Cardiac fibroblast (primary cell): ENCODE measurements at regions not wholly inside any gene's neighbourhood (a gene's known extent, or its start where the extent isn't known, plus 50 kb on each side); places are given as distances from the start of the nearest gene placed in this dataset.

Experiments
- DNase-seq, 2 donors: peaks; one replicate each; pipeline versions ENCODE4 v3.0.0 to v3.0.0-alpha.2; 2010; ENCODE audit warnings: low read depth in 2 of 2
- H3K4me3 ChIP-seq, 2 donors: replicated peaks in 1 of 2; 1 replicate in 1 of 2; 2 replicates in 1 of 2; pipeline ENCODE4 v1.5.1; 2011; ENCODE audit warnings: low read depth in 2 of 2, low read length in 2 of 2, mild to moderate bottlenecking in 2 of 2, moderate library complexity in 1 of 2
- TF ChIP-seq, protein P1 (sequence below): IDR thresholded peaks from one replicate; pipeline ENCODE4 v1.5.1; 2011; ENCODE audit warnings: low read depth, mild to moderate bottlenecking, low read length, inconsistent platforms

DNA sequence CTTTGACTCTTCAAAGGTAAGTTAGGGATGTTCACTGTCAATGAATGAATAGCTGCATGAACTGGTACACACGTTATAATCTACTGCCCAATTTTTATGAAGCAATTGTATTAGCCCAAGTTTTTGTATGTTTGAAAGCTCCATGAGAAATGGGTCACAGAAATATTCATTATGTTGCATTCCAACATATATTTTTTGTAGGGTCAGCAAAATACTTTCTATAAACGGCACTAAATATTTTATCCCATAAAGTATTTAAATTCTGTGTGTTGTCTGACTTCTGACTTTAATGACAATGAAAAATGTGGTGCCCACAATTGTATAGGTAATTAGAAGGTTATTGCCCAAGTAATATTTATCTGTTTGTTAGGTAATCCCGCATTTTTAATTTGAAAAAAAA, 466.0 kb downstream of the FAT4 start:
- DNase-seq, result no peak
- TF ChIP-seq, protein P1, sequence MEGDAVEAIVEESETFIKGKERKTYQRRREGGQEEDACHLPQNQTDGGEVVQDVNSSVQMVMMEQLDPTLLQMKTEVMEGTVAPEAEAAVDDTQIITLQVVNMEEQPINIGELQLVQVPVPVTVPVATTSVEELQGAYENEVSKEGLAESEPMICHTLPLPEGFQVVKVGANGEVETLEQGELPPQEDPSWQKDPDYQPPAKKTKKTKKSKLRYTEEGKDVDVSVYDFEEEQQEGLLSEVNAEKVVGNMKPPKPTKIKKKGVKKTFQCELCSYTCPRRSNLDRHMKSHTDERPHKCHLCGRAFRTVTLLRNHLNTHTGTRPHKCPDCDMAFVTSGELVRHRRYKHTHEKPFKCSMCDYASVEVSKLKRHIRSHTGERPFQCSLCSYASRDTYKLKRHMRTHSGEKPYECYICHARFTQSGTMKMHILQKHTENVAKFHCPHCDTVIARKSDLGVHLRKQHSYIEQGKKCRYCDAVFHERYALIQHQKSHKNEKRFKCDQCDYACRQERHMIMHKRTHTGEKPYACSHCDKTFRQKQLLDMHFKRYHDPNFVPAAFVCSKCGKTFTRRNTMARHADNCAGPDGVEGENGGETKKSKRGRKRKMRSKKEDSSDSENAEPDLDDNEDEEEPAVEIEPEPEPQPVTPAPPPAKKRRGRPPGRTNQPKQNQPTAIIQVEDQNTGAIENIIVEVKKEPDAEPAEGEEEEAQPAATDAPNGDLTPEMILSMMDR, result no peak
- H3K4me3 ChIP-seq, result no peak overlapping the region

DNA sequence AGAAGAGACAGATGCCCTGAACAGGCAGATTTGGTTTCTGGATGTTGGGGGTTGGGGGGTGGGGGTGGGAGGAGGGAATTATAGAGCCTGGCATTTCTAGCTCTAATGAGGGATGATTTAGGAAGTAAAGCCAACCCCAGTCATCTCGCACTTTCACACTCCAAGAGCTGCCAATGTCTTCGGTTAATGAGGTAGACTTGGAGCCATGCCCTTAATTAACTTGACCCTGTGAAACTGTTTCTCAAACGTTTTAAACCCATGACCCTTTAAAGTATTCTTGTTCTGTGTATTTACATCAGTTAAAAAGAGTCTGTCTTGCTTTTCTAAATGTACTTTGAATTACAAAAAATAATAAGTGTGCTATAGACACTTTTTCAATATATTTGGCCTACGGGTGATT, 466.9 kb downstream of the FAT4 start:
- H3K4me3 ChIP-seq, result no peak overlapping the region
- no peak for DNase-seq
- TF ChIP-seq, protein P1, result no peak

DNA sequence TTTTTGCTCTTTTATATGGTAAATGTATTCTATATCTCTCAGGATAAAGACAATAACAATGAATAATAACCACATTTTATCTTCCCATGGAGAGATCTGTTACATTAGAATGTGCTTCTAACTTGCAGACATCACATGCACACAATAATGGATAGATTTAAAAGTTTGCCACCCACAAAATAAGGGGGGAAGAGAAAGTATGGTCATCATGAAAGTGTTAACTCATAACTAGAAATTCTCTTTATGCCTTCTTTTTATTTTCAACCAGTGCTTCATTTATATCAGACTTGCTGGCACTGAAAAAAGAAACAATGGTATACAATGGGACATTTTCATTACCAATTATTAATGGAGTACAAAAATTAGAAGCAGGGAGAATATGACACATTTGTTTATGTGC, 470.0 kb downstream of the FAT4 start:
- no peak overlapping the region for H3K4me3 ChIP-seq
- DNase-seq, result no peak
- TF ChIP-seq, protein P1, result no peak

DNA sequence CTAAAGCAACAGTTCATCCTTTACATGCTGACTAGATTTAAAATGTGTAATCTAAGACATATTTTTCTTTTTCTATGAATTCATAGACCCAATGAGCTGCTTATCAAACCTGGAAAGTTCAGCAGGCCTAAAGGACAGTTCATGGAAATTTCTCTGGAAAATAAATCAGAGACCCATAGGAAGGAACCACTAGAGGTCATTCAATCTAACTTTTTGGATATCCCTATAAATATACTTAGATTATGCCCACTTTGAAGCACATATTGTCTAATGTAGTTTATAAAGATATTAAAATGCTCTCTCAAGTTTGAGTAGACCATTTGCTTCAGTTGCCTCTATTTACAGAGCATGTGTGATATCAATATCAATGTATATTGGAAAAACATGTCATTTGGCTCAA, 473.0 kb downstream of the FAT4 start:
- H3K4me3 ChIP-seq, result no peak overlapping the region
- TF ChIP-seq, protein P1, result no peak
- DNase-seq, result no peak

DNA sequence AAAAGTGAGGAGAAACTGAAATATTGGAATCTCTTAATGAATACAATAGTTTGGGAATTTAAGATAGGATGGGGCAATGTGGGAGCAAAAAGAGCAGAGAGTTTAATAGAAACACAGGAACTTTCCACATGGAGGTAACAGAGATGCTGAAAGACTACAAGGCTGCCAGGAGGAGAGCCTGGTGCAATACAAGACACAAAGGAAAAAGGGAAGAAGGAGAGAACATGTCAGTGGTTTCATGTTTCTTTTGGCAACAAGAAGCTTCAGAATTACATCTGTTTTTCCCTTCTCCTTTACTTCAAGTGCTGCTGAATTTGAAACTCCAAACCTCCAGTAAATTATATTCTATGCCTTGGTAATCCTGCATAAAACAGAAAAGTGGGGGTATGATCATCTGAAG, 474.3 kb downstream of the FAT4 start:
- peak in 1 of 2 donors; percentile 5 for DNase-seq
- TF ChIP-seq, protein P1, result no peak
- H3K4me3 ChIP-seq, result no peak overlapping the region

DNA sequence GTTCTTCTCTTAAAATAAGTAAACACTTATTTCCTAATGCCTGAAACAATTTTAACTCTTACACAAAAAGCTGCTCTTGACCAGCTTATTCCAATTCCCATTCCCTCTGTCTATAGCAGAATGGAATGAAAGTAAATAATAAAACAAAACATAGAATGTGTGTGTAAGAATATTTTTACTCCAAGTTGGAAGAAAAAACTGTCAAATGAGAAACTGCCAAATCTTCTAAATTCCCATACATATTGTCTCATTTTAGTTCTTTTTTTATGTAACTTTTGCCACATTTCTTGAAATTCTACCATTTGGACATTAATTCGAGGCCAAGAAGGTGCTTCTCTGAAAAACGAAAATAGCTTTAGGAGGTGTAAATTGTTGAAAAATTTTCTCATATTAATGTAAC, 477.1 kb downstream of the FAT4 start:
- H3K4me3 ChIP-seq, result no peak overlapping the region
- DNase-seq, result no peak
- TF ChIP-seq, protein P1, result no peak

DNA sequence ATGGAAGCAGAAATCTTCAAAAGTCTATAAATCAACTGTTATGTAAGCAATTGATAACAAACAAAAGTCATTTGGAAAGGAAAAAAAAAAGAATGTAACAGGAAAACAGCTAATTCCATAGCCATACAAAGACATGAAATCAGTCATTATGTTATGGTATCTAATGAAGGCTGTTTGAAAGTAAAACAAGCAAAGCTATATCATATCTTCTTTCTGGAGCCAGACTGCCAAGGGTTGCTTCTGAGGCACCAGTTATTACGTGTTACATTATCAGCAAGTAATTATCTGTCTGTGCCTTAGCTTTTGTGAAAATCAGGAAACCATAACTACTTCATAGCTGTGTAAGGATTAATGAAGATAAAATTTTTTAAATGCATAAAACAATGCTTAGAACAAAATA, 480.2 kb downstream of the FAT4 start:
- no peak for DNase-seq
- H3K4me3 ChIP-seq, result no peak overlapping the region
- TF ChIP-seq, protein P1, result no peak
